MM.1S (cell line): ENCODE measurements at regions not wholly inside any gene's neighbourhood (a gene's known extent, or its start where the extent isn't known, plus 50 kb on each side); places are given as distances from the start of the nearest gene placed in this dataset.

ENCODE experiments used
- DNase-seq: peaks from one replicate; pipeline ENCODE4 v3.0.0-alpha.2; 2015
- H2AFZ ChIP-seq: fragments of 300-600 bp; sonication (generic); 2 replicates; pipeline ENCODE4 v1.6.0; 2016; ENCODE audit warnings: antibody characterized with exemption, low read length
- H3F3A ChIP-seq: fragments of 300-600 bp; sonication (generic); 2 replicates; pipeline ENCODE4 v1.6.1; 2016; ENCODE audit warnings: mild to moderate bottlenecking, antibody characterized with exemption, low read length, moderate library complexity, mixed read lengths; ENCODE audit not compliant: insufficient read depth
- H3K27ac ChIP-seq: fragments of 300-600 bp; sonication (generic); 2 replicates; pipeline ENCODE4 v1.5.1; 2016; ENCODE audit warnings: mild to moderate bottlenecking, low read length
- H3K27me3 ChIP-seq: fragments of 300-600 bp; sonication (generic); replicated peaks from 2 replicates; pipeline ENCODE4 v1.6.0; 2016; ENCODE audit warnings: low read length; ENCODE audit not compliant: insufficient read depth
- H3K36me3 ChIP-seq: fragments of 300-600 bp; sonication (generic); replicated peaks from 2 replicates; pipeline ENCODE4 v1.6.1; 2016; ENCODE audit warnings: mild to moderate bottlenecking, low read length, mixed read lengths; ENCODE audit not compliant: insufficient read depth
- H3K4me1 ChIP-seq: fragments of 300-600 bp; sonication (generic); 2 replicates; pipeline ENCODE4 v1.6.1; 2016; ENCODE audit warnings: low read length, mixed read lengths
- H3K4me2 ChIP-seq: fragments of 300-600 bp; sonication (generic); 2 replicates; pipeline ENCODE4 v1.6.0; 2016; ENCODE audit warnings: low read depth, low read length
- H3K4me3 ChIP-seq: fragments of 300-600 bp; sonication (generic); 2 replicates; pipeline ENCODE4 v1.5.1; 2016; ENCODE audit warnings: low read length, mixed read lengths
- H3K79me2 ChIP-seq: fragments of 300-600 bp; sonication (generic); 2 replicates; pipeline ENCODE4 v1.6.1; 2016; ENCODE audit warnings: mixed run types, low read length, mixed read lengths
- H3K9ac ChIP-seq: fragments of 300-600 bp; sonication (generic); 2 replicates; pipeline ENCODE4 v1.6.1; 2016; ENCODE audit warnings: low read length, mixed read lengths
- H3K9me2 ChIP-seq: fragments of 300-600 bp; sonication (generic); replicated peaks from 2 replicates; pipeline ENCODE4 v1.6.1; 2016; ENCODE audit warnings: mild to moderate bottlenecking, low read length, mixed read lengths; ENCODE audit not compliant: insufficient read depth
- H3K9me3 ChIP-seq: fragments of 300-600 bp; sonication (generic); replicated peaks from 2 replicates; pipeline ENCODE4 v1.6.1; 2016; ENCODE audit warnings: mild to moderate bottlenecking, low read length, mixed read lengths; ENCODE audit not compliant: insufficient read depth
- H4K20me1 ChIP-seq: fragments of 300-600 bp; sonication (generic); 2 replicates; pipeline ENCODE4 v1.6.1; 2016; ENCODE audit warnings: mild to moderate bottlenecking, low read length, moderate library complexity, mixed read lengths; ENCODE audit not compliant: insufficient read depth
- CTCF ChIP-seq: fragments of 300-600 bp; sonication (generic); IDR thresholded peaks from 2 replicates; pipeline ENCODE4 v1.5.1; 2016; ENCODE audit warnings: antibody characterized with exemption, low read length, mixed read lengths
- EZH2 ChIP-seq: fragments of 300-600 bp; sonication (generic); optimal IDR thresholded peaks from 2 replicates; pipeline ENCODE3; 2017; ENCODE audit warnings: low read depth, mild to moderate bottlenecking, antibody characterized with exemption, low read length, mixed read lengths
- EZH2phosphoT487 ChIP-seq: fragments of 300-600 bp; sonication (generic); IDR thresholded peaks from 2 replicates; pipeline ENCODE4 v1.6.1; 2018; ENCODE audit warnings: antibody characterized with exemption, low read length

- no peaks in the 10 kb centered on the region for H3K9me3 ChIP-seq
- no peaks in the 10 kb centered on the region for H3K9me2 ChIP-seq
- H3F3A ChIP-seq, result no peaks in the 10 kb centered on the region
- no peaks in the 10 kb centered on the region for H3K36me3 ChIP-seq
- TF ChIP-seq EZH2 (no peak), EZH2phosphoT487 (no peak), CTCF (no peak)
- H3K27me3 ChIP-seq, result no peaks in the 10 kb centered on the region
- H3K27ac ChIP-seq, result no peak overlapping the region
- no peaks in the 10 kb centered on the region for H4K20me1 ChIP-seq
- DNase-seq, result no peak
- H3K4me2 ChIP-seq, result no peak overlapping the region
- no peak overlapping the region for H3K9ac ChIP-seq
- H3K4me3 ChIP-seq, result no peak overlapping the region
- no peak overlapping the region for H2AFZ ChIP-seq
- no peaks in the 10 kb centered on the region for H3K4me1 ChIP-seq
- no peaks in the 10 kb centered on the region for H3K79me2 ChIP-seq
These were observed 79.7 kb upstream of the EDNRA start for GRCh38 chr4:147401221-147401620.

GRCh38 chr4:147407261-147408045, 73.4 kb upstream of the EDNRA start:
- Histone ChIP-seq H3K27me3 (no peaks in the 10 kb centered on the region), H3K27ac (no peak overlapping the region), H3K9me3 (no peaks in the 10 kb centered on the region), H4K20me1 (no peaks in the 10 kb centered on the region), H3K4me3 (no peak overlapping the region), H3K4me2 (no peak overlapping the region), H2AFZ (no peak overlapping the region), H3K4me1 (no peaks in the 10 kb centered on the region), H3K79me2 (no peaks in the 10 kb centered on the region), H3K9me2 (no peaks in the 10 kb centered on the region), H3K9ac (no peak overlapping the region), H3K36me3 (no peaks in the 10 kb centered on the region), H3F3A (no peaks in the 10 kb centered on the region)
- TF ChIP-seq EZH2, result no peak
- no peak for TF ChIP-seq EZH2phosphoT487
- peak; percentile 39 for TF ChIP-seq CTCF
- no peak for DNase-seq

- no peak overlapping the region for H3K27ac ChIP-seq
- no peaks in the 10 kb centered on the region for H3K27me3 ChIP-seq
- no peaks in the 10 kb centered on the region for H3K36me3 ChIP-seq
- H3K79me2 ChIP-seq, result no peaks in the 10 kb centered on the region
- no peak overlapping the region for H2AFZ ChIP-seq
- H3K9me2 ChIP-seq, result no peaks in the 10 kb centered on the region
- no peak for TF ChIP-seq EZH2
- no peak for TF ChIP-seq CTCF
- TF ChIP-seq EZH2phosphoT487, result no peak
- no peak for DNase-seq
- H3K9ac ChIP-seq, result no peak overlapping the region
- no peaks in the 10 kb centered on the region for H3F3A ChIP-seq
- no peak overlapping the region for H3K4me2 ChIP-seq
- no peak overlapping the region for H3K4me3 ChIP-seq
- H3K4me1 ChIP-seq, result no peaks in the 10 kb centered on the region
- no peaks in the 10 kb centered on the region for H3K9me3 ChIP-seq
- no peaks in the 10 kb centered on the region for H4K20me1 ChIP-seq
These were observed 72.7 kb upstream of the EDNRA start for GRCh38 chr4:147408189-147408588.
